RWPE2 (cell line): ENCODE measurements at regions not wholly inside any gene's neighbourhood (a gene's known extent, or its start where the extent isn't known, plus 50 kb on each side); places are given as distances from the start of the nearest gene placed in this dataset.

Experiments
- ATAC-seq: fragments of 200-7000 bp; cut with Tn5 transposase; 3 replicates; pipeline ENCODE4 v1.9.1; 2021; ENCODE audit warnings: low read depth
- DNase-seq: peaks from one replicate; pipeline ENCODE4 v3.0.0-alpha.2; 2020; ENCODE audit warnings: low spot score
- H3K27ac ChIP-seq: fragments of 450-650 bp; 2 replicates; pipeline ENCODE4 v1.5.1; 2017; ENCODE audit warnings: mild to moderate bottlenecking; ENCODE audit not compliant: poor library complexity, severe bottlenecking
- H3K27me3 ChIP-seq: fragments of 250-450 bp; sonication (Bioruptor Pico); 2 replicates; pipeline ENCODE4 v1.5.1; 2021; ENCODE audit warnings: mild to moderate bottlenecking, moderate library complexity; ENCODE audit not compliant: insufficient read depth, poor library complexity, severe bottlenecking
- H3K36me3 ChIP-seq: fragments of 250-450 bp; sonication (Bioruptor Pico); 2 replicates; pipeline ENCODE4 v1.5.1; 2020; ENCODE audit warnings: low read depth, mild to moderate bottlenecking, moderate library complexity
- H3K4me1 ChIP-seq: fragments of 250-450 bp; sonication (Bioruptor Pico); 2 replicates; pipeline ENCODE4 v1.5.1; 2021; ENCODE audit warnings: mild to moderate bottlenecking, moderate library complexity; ENCODE audit not compliant: insufficient read depth, poor library complexity, severe bottlenecking
- H3K4me3 ChIP-seq: fragments of 250-450 bp; sonication (Bioruptor Pico); 2 replicates; pipeline ENCODE4 v1.5.1; 2021; ENCODE audit warnings: mild to moderate bottlenecking, moderate library complexity; ENCODE audit not compliant: severe bottlenecking
- H3K9me3 ChIP-seq: fragments of 250-450 bp; sonication (Bioruptor Pico); 2 replicates; pipeline ENCODE4 v1.5.1; 2021; ENCODE audit warnings: mild to moderate bottlenecking, moderate library complexity; ENCODE audit not compliant: severe bottlenecking
- CTCF ChIP-seq: fragments of 450-650 bp; IDR thresholded peaks from one replicate; pipeline ENCODE4 v1.5.1; 2017; ENCODE audit warnings: mild to moderate bottlenecking, moderate library complexity; ENCODE audit not compliant: poor library complexity, severe bottlenecking

- ATAC-seq (no peak), DNase-seq (no peak)
- no peaks in the 10 kb centered on the region for H3K4me1 ChIP-seq
- H3K27me3 ChIP-seq, result peaks cover 15% of the 10 kb centered on the region
- H3K36me3 ChIP-seq, result no peaks in the 10 kb centered on the region
- no peak for TF ChIP-seq CTCF
- no peaks in the 10 kb centered on the region for H3K9me3 ChIP-seq
- H3K27ac ChIP-seq, result no peak overlapping the region
- H3K4me3 ChIP-seq, result no peak overlapping the region
Measured at GRCh38 chr4:84298023-84298718, 200.9 kb downstream of the NKX6-1 start.

- DNase-seq (no peak), ATAC-seq (no peak)
- TF ChIP-seq CTCF, result no peak
- no peaks in the 10 kb centered on the region for H3K9me3 ChIP-seq
- H3K27ac ChIP-seq, result no peak overlapping the region
- H3K27me3 ChIP-seq, result peaks cover 10% of the 10 kb centered on the region
- H3K36me3 ChIP-seq, result no peaks in the 10 kb centered on the region
- H3K4me1 ChIP-seq, result no peaks in the 10 kb centered on the region
- no peak overlapping the region for H3K4me3 ChIP-seq
Measured at GRCh38 chr4:84291969-84292368, 207.1 kb downstream of the NKX6-1 start.

GRCh38 chr4:84286048-84286447 lies 213.0 kb downstream of the NKX6-1 start:
- no peak overlapping the region for H3K27ac ChIP-seq
- ATAC-seq, result no peak
- DNase-seq, result no peak
- H3K4me1 ChIP-seq, result no peaks in the 10 kb centered on the region
- H3K4me3 ChIP-seq, result no peak overlapping the region
- no peak for TF ChIP-seq CTCF
- H3K27me3 ChIP-seq, result peaks cover 9% of the 10 kb centered on the region
- no peaks in the 10 kb centered on the region for H3K9me3 ChIP-seq
- H3K36me3 ChIP-seq, result no peaks in the 10 kb centered on the region

- no peak for DNase-seq
- H3K27ac ChIP-seq, result no peak overlapping the region
- H3K4me3 ChIP-seq, result no peak overlapping the region
- no peak for ATAC-seq
- no peaks in the 10 kb centered on the region for H3K9me3 ChIP-seq
- peaks cover 6% of the 10 kb centered on the region for H3K27me3 ChIP-seq
- H3K36me3 ChIP-seq, result no peaks in the 10 kb centered on the region
- H3K4me1 ChIP-seq, result no peaks in the 10 kb centered on the region
- TF ChIP-seq CTCF, result no peak
Measured at GRCh38 chr4:84279678-84280077, 219.4 kb downstream of the NKX6-1 start.

- TF ChIP-seq CTCF, result no peak
- no peak overlapping the region for H3K4me3 ChIP-seq
- no peaks in the 10 kb centered on the region for H3K9me3 ChIP-seq
- H3K36me3 ChIP-seq, result no peaks in the 10 kb centered on the region
- ATAC-seq (no peak), DNase-seq (no peak)
- peaks cover 11% of the 10 kb centered on the region for H3K27me3 ChIP-seq
- H3K27ac ChIP-seq, result no peak overlapping the region
- no peaks in the 10 kb centered on the region for H3K4me1 ChIP-seq
Measured at GRCh38 chr4:84277923-84278322, 221.2 kb downstream of the NKX6-1 start.
